ENCODE measurements at regions not wholly inside any gene's neighbourhood (a gene's known extent, or its start where the extent isn't known, plus 50 kb on each side); places are given as distances from the start of the nearest gene placed in this dataset.

DNA sequence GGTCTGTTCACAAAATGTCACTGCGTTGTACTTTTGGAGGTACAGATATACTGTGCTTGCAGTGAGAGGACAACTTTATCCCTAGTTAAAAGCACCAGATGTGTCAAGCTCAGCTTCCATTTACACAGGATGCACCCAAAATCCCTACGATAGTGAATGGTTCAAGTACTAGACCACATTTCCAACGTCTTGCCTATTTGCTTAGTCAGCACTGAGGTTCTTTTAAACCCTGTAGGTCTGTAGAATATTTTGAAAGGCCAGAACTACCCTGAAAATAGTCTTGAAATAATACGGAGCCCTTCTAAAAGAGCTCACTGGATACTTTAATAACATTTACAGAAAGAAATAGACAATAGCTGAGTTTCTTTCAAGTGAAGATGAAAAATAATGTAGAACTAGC, 466.1 kb downstream of the FUT8 start:
- no peak for DNase-seq (ENCODE audit: low read depth)
- TF ChIP-seq, protein P1, sequence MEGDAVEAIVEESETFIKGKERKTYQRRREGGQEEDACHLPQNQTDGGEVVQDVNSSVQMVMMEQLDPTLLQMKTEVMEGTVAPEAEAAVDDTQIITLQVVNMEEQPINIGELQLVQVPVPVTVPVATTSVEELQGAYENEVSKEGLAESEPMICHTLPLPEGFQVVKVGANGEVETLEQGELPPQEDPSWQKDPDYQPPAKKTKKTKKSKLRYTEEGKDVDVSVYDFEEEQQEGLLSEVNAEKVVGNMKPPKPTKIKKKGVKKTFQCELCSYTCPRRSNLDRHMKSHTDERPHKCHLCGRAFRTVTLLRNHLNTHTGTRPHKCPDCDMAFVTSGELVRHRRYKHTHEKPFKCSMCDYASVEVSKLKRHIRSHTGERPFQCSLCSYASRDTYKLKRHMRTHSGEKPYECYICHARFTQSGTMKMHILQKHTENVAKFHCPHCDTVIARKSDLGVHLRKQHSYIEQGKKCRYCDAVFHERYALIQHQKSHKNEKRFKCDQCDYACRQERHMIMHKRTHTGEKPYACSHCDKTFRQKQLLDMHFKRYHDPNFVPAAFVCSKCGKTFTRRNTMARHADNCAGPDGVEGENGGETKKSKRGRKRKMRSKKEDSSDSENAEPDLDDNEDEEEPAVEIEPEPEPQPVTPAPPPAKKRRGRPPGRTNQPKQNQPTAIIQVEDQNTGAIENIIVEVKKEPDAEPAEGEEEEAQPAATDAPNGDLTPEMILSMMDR (IDR thresholded peaks at IDR 0.05; ENCODE audit: control insufficient read depth, insufficient read depth, low read depth, low read length, missing control alignments), result no peak
- no peak overlapping the region for H3K4me3 ChIP-seq (ENCODE audit: control insufficient read depth, low read depth, low read length)

DNA sequence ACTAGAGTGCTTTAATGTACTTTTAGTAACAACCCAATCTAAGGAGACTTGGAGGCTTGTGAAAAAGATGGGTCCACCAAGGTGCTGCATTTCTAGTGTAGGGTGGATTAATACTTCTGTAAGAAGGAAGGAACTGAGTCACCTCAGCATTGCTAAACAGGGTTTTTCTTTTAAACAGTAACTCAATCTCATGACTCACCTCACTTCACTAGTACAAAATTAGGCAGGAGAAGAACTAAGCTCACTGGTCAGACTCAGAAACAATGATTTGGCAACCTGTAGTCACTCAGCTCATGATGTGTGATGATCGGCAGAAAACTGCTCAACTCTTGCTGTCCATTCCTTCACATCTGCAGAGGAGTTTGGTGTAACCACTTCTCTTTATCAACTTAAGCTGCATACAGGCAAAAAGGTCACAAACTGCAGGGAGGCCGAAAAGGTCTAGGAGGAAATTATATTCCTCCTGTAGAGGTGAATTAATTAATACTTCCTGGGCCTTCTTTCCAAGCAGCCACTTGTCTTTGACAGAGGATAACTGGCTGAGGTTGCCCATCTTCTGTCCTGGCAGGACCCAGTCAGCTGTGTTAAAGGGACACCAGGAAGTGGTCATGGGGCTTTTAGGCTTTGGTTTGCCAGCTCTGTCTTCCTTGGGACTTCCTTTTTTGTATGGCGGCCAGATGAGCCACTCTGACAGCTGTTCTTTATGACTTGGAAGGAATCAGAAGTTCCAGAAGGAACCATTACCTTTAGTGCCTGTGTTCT, 466.9 kb downstream of the FUT8 start:
- TF ChIP-seq, protein P1 (IDR thresholded peaks at IDR 0.05; ENCODE audit: control insufficient read depth, insufficient read depth, low read depth, low read length, missing control alignments), result no peak
- peak; percentile 49 for DNase-seq (ENCODE audit: low read depth)
- no peak overlapping the region for H3K4me3 ChIP-seq (ENCODE audit: control insufficient read depth, low read depth, low read length)

DNA sequence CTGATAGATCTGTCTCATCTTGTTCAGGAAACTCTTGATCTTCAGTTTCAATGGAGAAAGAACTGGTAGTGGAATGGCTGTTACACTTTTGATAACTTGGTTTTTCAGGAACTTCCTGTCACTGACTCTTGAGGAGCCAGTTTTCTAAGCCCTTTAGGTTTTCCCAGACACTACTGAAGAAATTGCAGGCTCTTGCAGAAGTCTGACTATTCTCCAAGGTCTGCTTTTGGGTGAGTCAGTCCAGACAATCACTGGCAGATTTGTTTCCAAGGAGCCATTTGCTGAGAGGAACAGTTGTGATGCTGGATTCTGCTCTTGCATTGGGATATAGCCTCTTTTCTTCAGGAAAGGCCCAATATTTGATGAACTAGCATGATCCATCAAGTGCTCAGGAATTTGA, 468.0 kb downstream of the FUT8 start:
- H3K4me3 ChIP-seq (ENCODE audit: control insufficient read depth, low read depth, low read length), result no peak overlapping the region
- peak; percentile 29 for DNase-seq (ENCODE audit: low read depth)
- TF ChIP-seq, protein P1 (IDR thresholded peaks at IDR 0.05; ENCODE audit: control insufficient read depth, insufficient read depth, low read depth, low read length, missing control alignments), result no peak

DNA sequence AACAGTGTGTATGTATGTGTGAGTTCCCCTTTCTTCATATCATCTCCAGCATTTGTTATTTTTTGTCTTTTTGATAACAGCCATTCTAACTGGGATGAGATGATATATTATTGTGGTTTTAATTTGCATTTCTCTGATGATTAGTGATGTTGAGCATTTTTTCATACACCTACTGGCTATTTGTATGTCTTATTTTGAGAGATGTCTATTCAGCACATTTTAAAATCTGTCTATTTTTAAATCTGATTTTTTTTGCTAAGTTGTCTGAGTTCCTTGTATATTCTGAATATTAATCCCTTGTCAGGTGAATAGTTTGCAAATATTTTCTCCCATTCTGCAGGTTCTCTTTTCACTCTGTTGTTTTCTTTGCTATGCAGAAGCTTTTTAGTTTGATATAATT, 469.1 kb downstream of the FUT8 start:
- TF ChIP-seq, protein P1 (IDR thresholded peaks at IDR 0.05; ENCODE audit: control insufficient read depth, insufficient read depth, low read depth, low read length, missing control alignments), result no peak
- DNase-seq (ENCODE audit: low read depth), result no peak
- H3K4me3 ChIP-seq (ENCODE audit: control insufficient read depth, low read depth, low read length), result no peak overlapping the region

DNA sequence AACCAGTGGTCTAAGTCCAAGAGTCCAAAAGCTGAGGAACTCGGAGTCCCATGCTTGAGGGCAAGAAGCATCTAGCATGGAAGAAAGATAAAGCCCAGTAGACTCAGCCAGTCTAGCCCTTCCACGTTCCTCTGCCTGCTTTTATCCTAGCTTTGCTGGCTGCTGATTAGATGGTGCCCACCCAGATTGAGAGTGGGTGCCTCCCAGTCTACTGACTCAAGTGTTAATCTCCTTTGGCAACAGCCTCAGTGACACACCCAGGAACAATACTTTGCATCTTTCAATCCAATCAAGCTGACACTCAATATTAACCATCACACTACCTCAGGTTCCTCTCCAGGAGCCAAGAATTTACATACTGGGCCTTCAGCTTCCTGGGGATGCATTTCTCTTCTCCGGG, 476.1 kb downstream of the FUT8 start:
- TF ChIP-seq, protein P1 (IDR thresholded peaks at IDR 0.05; ENCODE audit: control insufficient read depth, insufficient read depth, low read depth, low read length, missing control alignments), result no peak
- H3K4me3 ChIP-seq (ENCODE audit: control insufficient read depth, low read depth, low read length), result no peak overlapping the region
- DNase-seq (ENCODE audit: low read depth), result no peak

DNA sequence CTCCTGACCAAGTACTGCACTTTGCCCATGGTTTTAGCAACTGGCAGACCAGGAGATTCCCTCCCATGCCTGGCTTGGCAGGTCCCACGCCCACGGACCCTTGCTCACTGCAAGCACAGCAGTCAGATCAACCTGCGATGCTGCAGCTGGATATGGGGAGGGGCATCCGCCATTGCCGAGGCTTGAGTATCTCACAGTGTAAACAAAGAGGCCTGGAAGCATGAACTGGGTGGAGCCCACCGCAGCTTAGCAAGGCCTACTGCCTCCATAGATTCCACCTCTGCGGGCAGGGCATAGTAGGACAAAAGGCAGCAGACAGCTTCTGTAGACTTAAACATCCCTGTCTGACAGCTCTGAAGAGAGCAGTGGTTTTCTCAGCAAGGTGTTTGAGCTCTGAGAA, 479.8 kb downstream of the FUT8 start:
- no peak overlapping the region for H3K4me3 ChIP-seq (ENCODE audit: control insufficient read depth, low read depth, low read length)
- TF ChIP-seq, protein P1 (IDR thresholded peaks at IDR 0.05; ENCODE audit: control insufficient read depth, insufficient read depth, low read depth, low read length, missing control alignments), result no peak
- DNase-seq (ENCODE audit: low read depth), result no peak

All from AG09309 (cell line).